ENCODE measurements at regions not wholly inside any gene's neighbourhood (a gene's known extent, or its start where the extent isn't known, plus 50 kb on each side); places are given as distances from the start of the nearest gene placed in this dataset.

- DNase-seq: no peak
- Histone ChIP-seq H3K27me3 (no peaks in the 10 kb centered on the region), H3K36me3 (no peaks in the 10 kb centered on the region), H3K4me3 (no peak overlapping the region), H3K4me1 (no peaks in the 10 kb centered on the region), H3K27ac (no peak overlapping the region), H3K9me3 (no peaks in the 10 kb centered on the region)
- TF ChIP-seq, protein P1, sequence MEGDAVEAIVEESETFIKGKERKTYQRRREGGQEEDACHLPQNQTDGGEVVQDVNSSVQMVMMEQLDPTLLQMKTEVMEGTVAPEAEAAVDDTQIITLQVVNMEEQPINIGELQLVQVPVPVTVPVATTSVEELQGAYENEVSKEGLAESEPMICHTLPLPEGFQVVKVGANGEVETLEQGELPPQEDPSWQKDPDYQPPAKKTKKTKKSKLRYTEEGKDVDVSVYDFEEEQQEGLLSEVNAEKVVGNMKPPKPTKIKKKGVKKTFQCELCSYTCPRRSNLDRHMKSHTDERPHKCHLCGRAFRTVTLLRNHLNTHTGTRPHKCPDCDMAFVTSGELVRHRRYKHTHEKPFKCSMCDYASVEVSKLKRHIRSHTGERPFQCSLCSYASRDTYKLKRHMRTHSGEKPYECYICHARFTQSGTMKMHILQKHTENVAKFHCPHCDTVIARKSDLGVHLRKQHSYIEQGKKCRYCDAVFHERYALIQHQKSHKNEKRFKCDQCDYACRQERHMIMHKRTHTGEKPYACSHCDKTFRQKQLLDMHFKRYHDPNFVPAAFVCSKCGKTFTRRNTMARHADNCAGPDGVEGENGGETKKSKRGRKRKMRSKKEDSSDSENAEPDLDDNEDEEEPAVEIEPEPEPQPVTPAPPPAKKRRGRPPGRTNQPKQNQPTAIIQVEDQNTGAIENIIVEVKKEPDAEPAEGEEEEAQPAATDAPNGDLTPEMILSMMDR (IDR thresholded peaks at IDR 0.05): no peak
- TF ChIP-seq POLR2A (IDR thresholded peaks at IDR 0.05): no peak
- intact Hi-C loops (cut with DNase I; ENCODE audit: low total_unique reads): no loop called here
These were observed 465.1 kb upstream of the SLC10A2 start for GRCh38 chr13:103531278-103531677.

DNA sequence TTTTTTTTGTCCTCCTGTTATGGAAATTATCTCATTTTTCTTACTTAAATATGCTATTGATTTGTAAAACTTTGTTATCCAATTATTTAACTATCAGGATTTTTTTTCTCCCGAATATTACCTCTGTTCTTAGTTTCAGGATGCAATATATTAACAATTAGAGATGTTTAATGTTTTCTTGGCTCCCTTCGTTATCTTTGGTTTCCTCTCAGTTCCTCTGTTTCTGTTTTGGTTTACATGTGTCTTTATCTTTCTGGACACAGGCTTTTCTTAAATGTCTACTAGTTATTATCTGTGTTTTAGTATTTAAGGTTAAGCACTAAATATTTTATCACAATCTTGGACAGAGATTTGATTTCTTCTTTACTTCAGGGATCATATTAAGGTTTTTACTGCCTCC is 462.2 kb upstream of the SLC10A2 start:
- no peak for DNase-seq
- Histone ChIP-seq H3K27ac (no peak overlapping the region), H3K4me3 (no peak overlapping the region), H3K36me3 (no peaks in the 10 kb centered on the region), H3K9me3 (no peaks in the 10 kb centered on the region), H3K4me1 (no peaks in the 10 kb centered on the region), H3K27me3 (no peaks in the 10 kb centered on the region)
- TF ChIP-seq, protein P1 (IDR thresholded peaks at IDR 0.05): no peak
- TF ChIP-seq POLR2A (IDR thresholded peaks at IDR 0.05): no peak
- intact Hi-C loops (cut with DNase I; ENCODE audit: low total_unique reads): no loop called here

- no peak overlapping the region for H3K4me3 ChIP-seq
- H3K9me3 ChIP-seq: no peaks in the 10 kb centered on the region
- no peaks in the 10 kb centered on the region for H3K27me3 ChIP-seq
- H3K36me3 ChIP-seq: no peaks in the 10 kb centered on the region
- TF ChIP-seq, protein P1 (IDR thresholded peaks at IDR 0.05): no peak
- TF ChIP-seq POLR2A (IDR thresholded peaks at IDR 0.05): no peak
- no peak overlapping the region for H3K27ac ChIP-seq
- no peak for DNase-seq
- H3K4me1 ChIP-seq: no peaks in the 10 kb centered on the region
- intact Hi-C loops (cut with DNase I; ENCODE audit: low total_unique reads): no loop called here
These were observed 459.3 kb upstream of the SLC10A2 start for GRCh38 chr13:103525530-103525929.

DNA sequence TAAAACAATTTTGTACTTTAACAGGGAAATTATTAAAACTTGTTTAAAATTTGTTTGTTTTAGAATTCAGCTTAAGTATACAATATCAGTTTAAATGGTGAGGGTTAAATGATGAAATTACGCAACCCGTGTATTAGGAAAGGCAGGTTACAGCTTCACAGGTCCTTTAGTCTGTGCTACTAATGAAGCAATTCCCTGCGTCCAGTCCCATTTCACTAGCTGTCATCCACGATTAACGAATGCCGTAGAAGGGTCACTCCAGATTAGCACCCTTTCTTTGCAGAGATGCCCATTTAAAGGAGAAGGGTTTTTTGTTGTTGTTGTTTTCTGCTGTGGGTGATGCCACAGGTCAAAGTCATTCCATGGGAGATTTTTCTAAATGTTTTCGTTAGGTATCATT is 457.6 kb upstream of the SLC10A2 start:
- no peak for TF ChIP-seq POLR2A (IDR thresholded peaks at IDR 0.05)
- TF ChIP-seq, protein P1 (IDR thresholded peaks at IDR 0.05): no peak
- intact Hi-C loops (cut with DNase I; ENCODE audit: low total_unique reads): no loop called here
- H3K9me3 ChIP-seq: no peaks in the 10 kb centered on the region
- H3K36me3 ChIP-seq: no peaks in the 10 kb centered on the region
- DNase-seq: no peak
- no peaks in the 10 kb centered on the region for H3K4me1 ChIP-seq
- no peaks in the 10 kb centered on the region for H3K27me3 ChIP-seq
- no peak overlapping the region for H3K4me3 ChIP-seq
- no peak overlapping the region for H3K27ac ChIP-seq

DNA sequence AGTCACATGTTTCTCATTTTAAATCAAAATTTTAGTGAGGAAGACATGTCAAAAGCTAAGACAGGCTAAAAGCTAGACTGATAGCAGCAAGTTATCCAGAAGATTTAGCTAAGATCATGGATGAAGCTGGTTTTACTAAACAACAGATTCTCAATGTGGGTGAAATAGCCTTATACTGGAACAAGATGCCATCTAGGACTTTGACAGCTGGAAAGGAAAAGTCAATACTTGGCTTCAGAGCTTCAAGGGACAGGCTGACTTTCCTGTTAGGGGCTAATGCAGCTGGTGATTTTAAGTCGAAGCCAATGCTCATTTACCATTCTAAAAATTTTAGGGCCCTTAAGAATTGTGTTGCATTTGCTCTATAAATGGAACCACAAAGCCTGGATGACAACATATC is 455.3 kb upstream of the SLC10A2 start:
- H3K9me3 ChIP-seq: no peaks in the 10 kb centered on the region
- H3K36me3 ChIP-seq: no peaks in the 10 kb centered on the region
- intact Hi-C loops (cut with DNase I; ENCODE audit: low total_unique reads): no loop called here
- no peaks in the 10 kb centered on the region for H3K27me3 ChIP-seq
- no peak for DNase-seq
- no peak overlapping the region for H3K4me3 ChIP-seq
- no peaks in the 10 kb centered on the region for H3K4me1 ChIP-seq
- TF ChIP-seq POLR2A (IDR thresholded peaks at IDR 0.05): no peak
- TF ChIP-seq, protein P1 (IDR thresholded peaks at IDR 0.05): no peak
- no peak overlapping the region for H3K27ac ChIP-seq
